GM20000 (cell line): ENCODE measurements at regions not wholly inside any gene's neighbourhood (a gene's known extent, or its start where the extent isn't known, plus 50 kb on each side); places are given as distances from the start of the nearest gene placed in this dataset.

ENCODE experiments used
- DNase-seq: peaks from one replicate; pipeline ENCODE4 v3.0.0; 2012; ENCODE audit warnings: low spot score
- TF ChIP-seq, protein P1 (sequence below): IDR thresholded peaks from 2 replicates; pipeline ENCODE4 v1.5.1; 2012; ENCODE audit warnings: mild to moderate bottlenecking, control low read depth; ENCODE audit errors: extremely low read depth, missing control alignments

GRCh38 chr4:165602621-165603020 is 223.8 kb downstream of the CPE start:
- TF ChIP-seq, protein P1, sequence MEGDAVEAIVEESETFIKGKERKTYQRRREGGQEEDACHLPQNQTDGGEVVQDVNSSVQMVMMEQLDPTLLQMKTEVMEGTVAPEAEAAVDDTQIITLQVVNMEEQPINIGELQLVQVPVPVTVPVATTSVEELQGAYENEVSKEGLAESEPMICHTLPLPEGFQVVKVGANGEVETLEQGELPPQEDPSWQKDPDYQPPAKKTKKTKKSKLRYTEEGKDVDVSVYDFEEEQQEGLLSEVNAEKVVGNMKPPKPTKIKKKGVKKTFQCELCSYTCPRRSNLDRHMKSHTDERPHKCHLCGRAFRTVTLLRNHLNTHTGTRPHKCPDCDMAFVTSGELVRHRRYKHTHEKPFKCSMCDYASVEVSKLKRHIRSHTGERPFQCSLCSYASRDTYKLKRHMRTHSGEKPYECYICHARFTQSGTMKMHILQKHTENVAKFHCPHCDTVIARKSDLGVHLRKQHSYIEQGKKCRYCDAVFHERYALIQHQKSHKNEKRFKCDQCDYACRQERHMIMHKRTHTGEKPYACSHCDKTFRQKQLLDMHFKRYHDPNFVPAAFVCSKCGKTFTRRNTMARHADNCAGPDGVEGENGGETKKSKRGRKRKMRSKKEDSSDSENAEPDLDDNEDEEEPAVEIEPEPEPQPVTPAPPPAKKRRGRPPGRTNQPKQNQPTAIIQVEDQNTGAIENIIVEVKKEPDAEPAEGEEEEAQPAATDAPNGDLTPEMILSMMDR = no peak
- DNase-seq = no peak

- TF ChIP-seq, protein P1 = no peak
- no peak for DNase-seq
These were observed 225.4 kb downstream of the CPE start for GRCh38 chr4:165604181-165604580.

DNA sequence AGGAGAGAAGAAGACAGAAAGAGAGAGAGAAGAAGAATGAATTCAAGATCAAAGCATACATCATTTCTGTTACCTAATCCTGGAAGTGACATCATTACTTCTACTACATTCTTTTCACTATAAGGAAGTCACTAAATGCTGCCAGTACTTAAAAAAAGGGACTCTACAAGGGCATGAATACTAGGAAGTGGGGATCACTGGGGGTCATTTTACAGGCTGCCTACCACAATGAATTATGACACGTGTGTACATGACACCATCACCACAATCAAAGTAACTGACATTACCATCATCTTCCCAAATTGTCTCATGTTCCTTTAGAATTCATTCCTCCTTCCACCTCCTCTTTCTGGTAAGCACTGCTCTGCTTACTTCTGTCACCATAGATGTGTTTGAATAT is 227.0 kb downstream of the CPE start:
- TF ChIP-seq, protein P1 = no peak
- no peak for DNase-seq

DNA sequence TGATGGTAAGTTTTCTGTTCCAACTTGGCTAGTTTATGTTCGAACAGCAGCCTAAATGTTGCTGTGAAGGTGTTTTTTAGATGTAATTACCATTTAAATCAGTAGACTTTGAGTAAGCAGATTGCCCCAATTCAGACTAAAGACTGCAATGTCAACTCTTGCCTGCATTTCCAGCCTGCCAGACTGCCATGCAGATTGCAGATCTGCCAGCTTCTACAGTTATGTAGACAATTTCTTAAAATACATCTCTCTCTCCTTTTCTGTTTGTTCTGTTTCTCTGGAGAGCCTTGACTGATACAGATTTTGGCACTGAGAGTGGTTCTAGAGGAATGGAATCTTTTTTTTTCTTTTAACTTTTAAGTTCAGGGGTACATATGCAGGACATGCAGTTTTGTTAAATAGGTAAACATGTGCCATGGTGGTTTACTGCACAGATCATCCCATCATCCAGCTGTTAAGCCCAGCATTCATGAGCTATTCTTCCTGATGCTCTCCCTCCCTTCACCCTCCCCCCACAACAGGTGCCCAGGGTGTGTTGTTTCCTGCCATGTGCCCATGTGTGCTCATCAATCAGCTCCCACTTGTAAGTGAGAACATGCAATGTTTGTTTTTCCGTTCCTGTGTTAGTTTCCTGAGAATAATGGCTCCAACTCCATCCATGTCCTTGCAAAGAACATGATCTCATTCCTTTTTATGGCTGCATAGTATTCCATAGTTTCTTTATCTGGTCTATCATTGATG is 227.8 kb downstream of the CPE start:
- no peak for DNase-seq
- TF ChIP-seq, protein P1 = no peak

DNA sequence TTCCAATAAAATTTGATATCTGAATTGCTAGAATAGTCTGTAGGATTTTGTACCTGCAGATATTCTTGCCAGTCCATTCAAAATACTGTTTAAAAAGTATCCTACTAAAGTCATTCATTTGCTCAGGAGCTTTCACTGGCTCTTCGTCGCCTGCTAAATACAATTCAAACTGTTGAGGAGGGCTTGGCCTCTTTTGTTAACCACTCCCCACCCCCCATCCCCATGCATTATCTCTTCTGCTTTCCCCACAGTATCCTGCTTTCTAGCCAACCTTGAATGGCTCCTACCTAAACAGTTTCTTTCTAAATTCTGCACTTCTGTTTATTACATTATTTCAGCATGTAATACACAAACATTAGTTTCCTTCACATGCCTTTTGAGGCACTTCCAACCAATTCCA is 230.8 kb downstream of the CPE start:
- no peak for DNase-seq
- TF ChIP-seq, protein P1 = no peak

- TF ChIP-seq, protein P1 = no peak
- DNase-seq = no peak
These were observed 232.1 kb downstream of the CPE start for GRCh38 chr4:165610679-165611437.

GRCh38 chr4:165612936-165613335 is 234.1 kb downstream of the CPE start:
- peak; percentile 6 for DNase-seq
- TF ChIP-seq, protein P1 = no peak
